Mucosa of descending colon (tissue), 3 donors: ENCODE measurements at regions not wholly inside any gene's neighbourhood (a gene's known extent, or its start where the extent isn't known, plus 50 kb on each side); places are given as distances from the start of the nearest gene placed in this dataset.

Source experiments
- ATAC-seq: fragments of 200-7000 bp; cut with Tn5 transposase; one replicate; pipeline ENCODE4 v1.9.1; 2020; ENCODE audit warnings: mild to moderate bottlenecking, moderate library complexity
- DNase-seq, 3 donors: peaks; one replicate each; pipeline ENCODE4 v3.0.0-alpha.2; 2020
- H3K36me3 ChIP-seq: fragments of 200-600 bp; one replicate; pipeline ENCODE4 v1.8.0; 2021; ENCODE audit warnings: low read depth, mild to moderate bottlenecking
- H3K4me1 ChIP-seq: fragments of 200-600 bp; one replicate; pipeline ENCODE4 v1.8.0; 2021; ENCODE audit warnings: low read depth, mild to moderate bottlenecking
- H3K4me3 ChIP-seq: fragments of 200-600 bp; one replicate; pipeline ENCODE4 v1.8.0; 2021; ENCODE audit warnings: mild to moderate bottlenecking
- H3K9me3 ChIP-seq: fragments of 200-600 bp; one replicate; pipeline ENCODE4 v1.8.0; 2021; ENCODE audit warnings: mild to moderate bottlenecking
- CTCF ChIP-seq: fragments of 200-600 bp; IDR thresholded peaks from one replicate; pipeline ENCODE4 v1.8.0; 2022; ENCODE audit warnings: antibody characterized with exemption, mild to moderate bottlenecking
- intact Hi-C, 2 donors: fragments of 100-400 bp; cut with DNase I in 1 of 2; cut with micrococcal nuclease in 1 of 2; formaldehyde crosslinking; loops; one replicate each; pipeline versions ENCODE4 v1.11.0 to v1.11.1; 2022; cut with DNase I, micrococcal nuclease
- donor health status: DM: no; HTN: no; CAD: no; lungs with moderate emphysema.
- donor health status: DM: no; HTN: no; CAD: no.
- donor health status: DM: no; HTN: yes; CAD: no.

GRCh38 chr13:107733276-107733675, 482.1 kb downstream of the LIG4 start:
- DNase-seq: no peak
- TF ChIP-seq CTCF: no peak
- intact Hi-C loops: no loop called here
- Histone ChIP-seq H3K4me1 (no peaks in the 10 kb centered on the region), H3K9me3 (no peaks in the 10 kb centered on the region), H3K36me3 (no peaks in the 10 kb centered on the region), H3K4me3 (no peak overlapping the region)
- ATAC-seq: no peak

GRCh38 chr13:107730813-107731212, 484.5 kb downstream of the LIG4 start:
- intact Hi-C loops: no loop called here
- no peak for TF ChIP-seq CTCF
- no peak for DNase-seq
- H3K36me3 ChIP-seq: no peaks in the 10 kb centered on the region
- H3K4me1 ChIP-seq: no peaks in the 10 kb centered on the region
- no peak overlapping the region for H3K4me3 ChIP-seq
- no peak for ATAC-seq
- H3K9me3 ChIP-seq: no peaks in the 10 kb centered on the region

- Histone ChIP-seq H3K9me3 (no peaks in the 10 kb centered on the region), H3K4me1 (no peaks in the 10 kb centered on the region), H3K36me3 (no peaks in the 10 kb centered on the region), H3K4me3 (no peak overlapping the region)
- ATAC-seq (no peak), DNase-seq (no peak)
- no peak for TF ChIP-seq CTCF
- intact Hi-C loops: no loop called here
Observed at GRCh38 chr13:107721125-107721869, 494.0 kb downstream of the LIG4 start.

- no peaks in the 10 kb centered on the region for H3K9me3 ChIP-seq
- no peaks in the 10 kb centered on the region for H3K4me1 ChIP-seq
- H3K36me3 ChIP-seq: no peaks in the 10 kb centered on the region
- intact Hi-C loops: no loop called here
- no peak for TF ChIP-seq CTCF
- no peak for DNase-seq
- no peak overlapping the region for H3K4me3 ChIP-seq
- ATAC-seq: no peak
Observed at GRCh38 chr13:107716741-107717140, 498.6 kb downstream of the LIG4 start.

- intact Hi-C loops: no loop called here
- Histone ChIP-seq H3K36me3 (no peaks in the 10 kb centered on the region), H3K4me1 (no peaks in the 10 kb centered on the region), H3K4me3 (no peak overlapping the region), H3K9me3 (no peaks in the 10 kb centered on the region)
- DNase-seq: no peak
- TF ChIP-seq CTCF: no peak
- ATAC-seq: no peak
Observed at GRCh38 chr13:107716241-107716640, 499.1 kb downstream of the LIG4 start.

- no peaks in the 10 kb centered on the region for H3K4me1 ChIP-seq
- DNase-seq (no peak), ATAC-seq (no peak)
- H3K4me3 ChIP-seq: no peak overlapping the region
- no peaks in the 10 kb centered on the region for H3K36me3 ChIP-seq
- intact Hi-C loops: no loop called here
- H3K9me3 ChIP-seq: no peaks in the 10 kb centered on the region
- no peak for TF ChIP-seq CTCF
Observed at GRCh38 chr13:107715496-107715895, 499.8 kb downstream of the LIG4 start.
